Neural cell (in vitro differentiated cells): ENCODE measurements at regions not wholly inside any gene's neighbourhood (a gene's known extent, or its start where the extent isn't known, plus 50 kb on each side); places are given as distances from the start of the nearest gene placed in this dataset.

Experiments
- H2AFZ ChIP-seq: fragments of 200-600, 300-800 bp; sonication (generic), shearing (Covaris generic); 2 replicates; pipeline ENCODE4 v1.6.0; 2014; ENCODE audit warnings: low read depth, mild to moderate bottlenecking, antibody characterized with exemption, low read length, moderate library complexity
- H3F3A ChIP-seq: fragments of 200-600 bp; shearing (Covaris generic); 2 replicates; pipeline ENCODE4 v1.6.1; 2016; ENCODE audit warnings: mild to moderate bottlenecking, moderate library complexity, mixed read lengths, antibody characterized with exemption, low read length; ENCODE audit not compliant: insufficient read depth, poor library complexity, severe bottlenecking
- H3K27ac ChIP-seq: fragments of 200-600, 300-800 bp; sonication (generic), shearing (Covaris generic); 2 replicates; pipeline ENCODE4 v1.5.1; 2014; ENCODE audit warnings: mild to moderate bottlenecking, low read length, moderate library complexity
- H3K27me3 ChIP-seq: fragments of 300-800, 200-600 bp; sonication (generic), shearing (Covaris generic); 2 replicates; pipeline ENCODE4 v1.6.0; 2014; ENCODE audit warnings: mild to moderate bottlenecking, low read depth, low read length, moderate library complexity; ENCODE audit not compliant: insufficient read depth
- H3K36me3 ChIP-seq: fragments of 300-800, 200-600 bp; sonication (generic), shearing (Covaris generic); 2 replicates; pipeline ENCODE4 v1.5.1; 2014; ENCODE audit warnings: mild to moderate bottlenecking, antibody characterized with exemption, low read length, moderate library complexity; ENCODE audit not compliant: insufficient read depth
- H3K4me2 ChIP-seq: fragments of 300-800, 200-600 bp; sonication (generic), shearing (Covaris generic); 2 replicates; pipeline ENCODE4 v1.6.0; 2014; ENCODE audit warnings: mild to moderate bottlenecking, low read length
- H3K4me3 ChIP-seq: fragments of 300-800, 200-600 bp; sonication (generic), shearing (Covaris generic); 2 replicates; pipeline ENCODE4 v1.5.1; 2014; ENCODE audit warnings: mild to moderate bottlenecking, low read length, moderate library complexity
- H3K79me2 ChIP-seq: fragments of 200-600 bp; shearing (Covaris generic); replicated peaks from 2 replicates; pipeline ENCODE4 v1.6.0; 2014; ENCODE audit warnings: mild to moderate bottlenecking, low read length, moderate library complexity; ENCODE audit not compliant: insufficient read depth
- H3K9ac ChIP-seq: fragments of 300-800, 200-600 bp; sonication (generic), shearing (Covaris generic); 2 replicates; pipeline ENCODE4 v1.6.1; 2016; ENCODE audit warnings: mild to moderate bottlenecking, low read length, mixed read lengths
- H3K9me2 ChIP-seq: fragments of 200-600 bp; shearing (Covaris generic); 2 replicates; pipeline ENCODE4 v1.6.1; 2016; ENCODE audit warnings: mild to moderate bottlenecking, low read length, mixed read lengths; ENCODE audit not compliant: insufficient read depth
- H3K9me3 ChIP-seq: fragments of 200-600, 300-800 bp; sonication (generic), shearing (Covaris generic); 2 replicates; pipeline ENCODE4 v1.6.1; 2016; ENCODE audit warnings: mild to moderate bottlenecking, mixed run types, low read length, moderate library complexity, mixed read lengths
- H4K20me1 ChIP-seq: fragments of 200-600 bp; shearing (Covaris generic); 2 replicates; pipeline ENCODE4 v1.6.1; 2016; ENCODE audit warnings: mild to moderate bottlenecking, mixed run types; ENCODE audit not compliant: insufficient read depth
- CTCF ChIP-seq: fragments of 450-650 bp; IDR thresholded peaks from 2 replicates; pipeline ENCODE4 v1.5.1; 2014; ENCODE audit warnings: antibody characterized with exemption, mild to moderate bottlenecking, moderate library complexity; ENCODE audit not compliant: poor library complexity, severe bottlenecking
- EP300 ChIP-seq: fragments of 450-650 bp; conservative IDR thresholded peaks from 2 replicates; pipeline ENCODE4 v1.6.1; 2014; ENCODE audit warnings: antibody characterized with exemption, mild to moderate bottlenecking, moderate library complexity; ENCODE audit not compliant: poor library complexity, severe bottlenecking
- EZH2 ChIP-seq: fragments of 200-600, 300-800 bp; shearing (Covaris generic), sonication (generic); IDR thresholded peaks from 2 replicates; pipeline ENCODE4 v1.6.1; 2014; ENCODE audit warnings: antibody characterized with exemption, low read length, borderline replicate concordance, mild to moderate bottlenecking; ENCODE audit not compliant: insufficient read depth, poor library complexity, severe bottlenecking
- MXI1 ChIP-seq: fragments of 450-650 bp; conservative IDR thresholded peaks from 2 replicates; pipeline ENCODE4 v1.6.1; 2014; ENCODE audit warnings: antibody characterized with exemption, mild to moderate bottlenecking; ENCODE audit not compliant: poor library complexity, severe bottlenecking
- POLR2AphosphoS5 ChIP-seq: IDR thresholded peaks from 2 replicates; pipeline ENCODE4 v1.6.1; 2012
- RAD21 ChIP-seq: fragments of 450-650 bp; conservative IDR thresholded peaks from 2 replicates; pipeline ENCODE4 v1.6.1; 2014; ENCODE audit warnings: antibody characterized with exemption, mild to moderate bottlenecking, moderate library complexity
- REST ChIP-seq: IDR thresholded peaks from 2 replicates; pipeline ENCODE4 v1.6.1; 2012; ENCODE audit warnings: borderline replicate concordance
- SMC3 ChIP-seq: fragments of 450-650 bp; conservative IDR thresholded peaks from 2 replicates; pipeline ENCODE4 v1.6.1; 2014; ENCODE audit warnings: antibody characterized with exemption, mild to moderate bottlenecking, moderate library complexity; ENCODE audit not compliant: poor library complexity
- TAF1 ChIP-seq: IDR thresholded peaks from 2 replicates; pipeline ENCODE4 v1.6.1; 2012; ENCODE audit warnings: low read depth

- H3K27me3 ChIP-seq, result no peaks in the 10 kb centered on the region
- H3K9me2 ChIP-seq, result no peaks in the 10 kb centered on the region
- no peak overlapping the region for H3K4me2 ChIP-seq
- H4K20me1 ChIP-seq, result no peaks in the 10 kb centered on the region
- H3K79me2 ChIP-seq, result no peaks in the 10 kb centered on the region
- no peaks in the 10 kb centered on the region for H3F3A ChIP-seq
- H3K9me3 ChIP-seq, result no peaks in the 10 kb centered on the region
- no peak overlapping the region for H3K9ac ChIP-seq
- no peaks in the 10 kb centered on the region for H3K36me3 ChIP-seq
- no peak overlapping the region for H2AFZ ChIP-seq
- TF ChIP-seq REST (no peak), EZH2 (no peak), EP300 (no peak), CTCF (no peak), SMC3 (no peak), POLR2AphosphoS5 (no peak), MXI1 (no peak), RAD21 (no peak), TAF1 (no peak)
- no peak overlapping the region for H3K27ac ChIP-seq
- H3K4me3 ChIP-seq, result no peak overlapping the region
Measured at GRCh38 chr14:47874350-47874749, 198.9 kb upstream of the MDGA2 start.

GRCh38 chr14:47872588-47872987, 197.2 kb upstream of the MDGA2 start:
- Histone ChIP-seq H3K27ac (no peak overlapping the region), H3K9me2 (no peaks in the 10 kb centered on the region), H3K4me2 (no peak overlapping the region), H3F3A (no peaks in the 10 kb centered on the region), H2AFZ (no peak overlapping the region), H3K4me3 (no peak overlapping the region), H3K79me2 (no peaks in the 10 kb centered on the region), H4K20me1 (no peaks in the 10 kb centered on the region), H3K27me3 (no peaks in the 10 kb centered on the region), H3K9me3 (no peaks in the 10 kb centered on the region), H3K9ac (no peak overlapping the region), H3K36me3 (no peaks in the 10 kb centered on the region)
- TF ChIP-seq SMC3, result no peak
- TF ChIP-seq MXI1, result no peak
- TF ChIP-seq TAF1, result no peak
- TF ChIP-seq POLR2AphosphoS5, result no peak
- no peak for TF ChIP-seq RAD21
- no peak for TF ChIP-seq EZH2
